ENCODE measurements at regions not wholly inside any gene's neighbourhood (a gene's known extent, or its start where the extent isn't known, plus 50 kb on each side); places are given as distances from the start of the nearest gene placed in this dataset.

DNA sequence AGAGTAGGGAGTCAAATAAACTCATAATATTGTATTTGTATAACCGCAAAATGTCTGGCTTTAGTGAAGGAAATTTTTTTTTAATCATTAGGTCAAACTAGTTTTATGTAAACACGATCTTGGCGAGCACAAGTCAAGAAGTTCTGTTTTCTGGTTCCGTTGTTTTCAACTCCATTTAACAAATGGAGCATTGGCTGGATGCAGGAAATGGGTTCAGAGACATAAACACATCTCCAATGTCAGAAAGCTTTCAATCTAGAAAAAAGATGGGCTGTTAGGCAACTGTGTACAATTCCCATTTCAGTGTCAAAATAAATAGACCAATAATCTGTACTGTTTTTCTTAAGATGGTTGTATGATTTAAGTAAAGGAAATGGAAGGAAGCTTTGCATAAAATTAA, 292.8 kb downstream of the TBL1XR1 start:
- Mint-ChIP-seq H3K4me3 (no peak overlapping the region), H3K36me3 (ENCODE audit: insufficient read depth in 1 of 3, low read depth in 3 of 3) (peaks cover 0 to 4% (median 0%) of the 10 kb centered on the region in 3 experiments; a peak in 1 of 7 replicates), H3K9me3 (no peaks in the 10 kb centered on the region; a peak in 2 of 5 replicates), H3K4me1 (peaks cover 11 to 12% of the 10 kb centered on the region in 2 experiments), H3K27ac (no peak overlapping the region), H3K27me3 (ENCODE audit: low read depth) (no peaks in the 10 kb centered on the region)
- no CpG with 5 or more reads among the region's 4 CpGs for WGBS (ENCODE audit: extremely low coverage, insufficient read length, low lambda C conversion rate)
- Histone ChIP-seq H3K27ac (ENCODE audit: insufficient read length, low read depth, low read length) (no peak overlapping the region), H3K4me1 (ENCODE audit: insufficient read depth, low read length) (no peaks in the 10 kb centered on the region), H3K9me3 (ENCODE audit: control insufficient read depth, low read depth, low read length) (no peaks in the 10 kb centered on the region), H2BK5ac (ENCODE audit: insufficient read length, low read length) (no peak overlapping the region), H3K23me2 (ENCODE audit: insufficient read length, low read depth, low read length, poor library complexity, severe bottlenecking) (no peaks in the 10 kb centered on the region), H2BK20ac (ENCODE audit: low read depth, low read length, poor library complexity, severe bottlenecking) (no peak overlapping the region), H2AFZ (ENCODE audit: low read length) (no peak overlapping the region), H2AK5ac (ENCODE audit: insufficient read length, low read length) (no peak overlapping the region), H3K18ac (ENCODE audit: insufficient read length, low read depth, low read length) (no peak overlapping the region), H3K9ac (ENCODE audit: extremely low read depth, insufficient read length, low read length) (no peak overlapping the region), H2BK12ac (ENCODE audit: insufficient read length, low read depth, low read length) (no peak overlapping the region), H3K79me1 (ENCODE audit: insufficient read depth, low read depth, low read length, poor library complexity, severe bottlenecking) (no peaks in the 10 kb centered on the region), H3K79me2 (ENCODE audit: insufficient read depth, low read length) (no peaks in the 10 kb centered on the region), H2BK120ac (ENCODE audit: low read depth, low read length, poor library complexity, severe bottlenecking) (no peak overlapping the region), H3K23ac (ENCODE audit: insufficient read length, low read depth, low read length) (no peak overlapping the region), H3K56ac (ENCODE audit: insufficient read length, low read depth, low read length) (no peak overlapping the region), H3K4me2 (ENCODE audit: insufficient read depth, insufficient read length, low read length) (no peak overlapping the region), H3K14ac (ENCODE audit: insufficient read depth, low read length) (no peak overlapping the region), H3K4ac (ENCODE audit: low read depth, low read length) (no peak overlapping the region), H4K20me1 (ENCODE audit: control insufficient read depth, insufficient read depth, insufficient read length) (no peaks in the 10 kb centered on the region), H4K8ac (replicated peaks; ENCODE audit: insufficient read length, low read depth, low read length) (no peak overlapping the region), H3K27me3 (ENCODE audit: insufficient read depth, low read length) (no peaks in the 10 kb centered on the region; the same call in 1 of the 2 replicates), H4K5ac (ENCODE audit: insufficient read length, low read depth, low read length) (no peak overlapping the region), H4K91ac (ENCODE audit: insufficient read length, low read depth, low read length) (no peak overlapping the region), H3T11ph (ENCODE audit: low read length) (no peak overlapping the region), H2BK15ac (ENCODE audit: low read depth, low read length) (no peak overlapping the region)
- TF ChIP-seq, protein P1, sequence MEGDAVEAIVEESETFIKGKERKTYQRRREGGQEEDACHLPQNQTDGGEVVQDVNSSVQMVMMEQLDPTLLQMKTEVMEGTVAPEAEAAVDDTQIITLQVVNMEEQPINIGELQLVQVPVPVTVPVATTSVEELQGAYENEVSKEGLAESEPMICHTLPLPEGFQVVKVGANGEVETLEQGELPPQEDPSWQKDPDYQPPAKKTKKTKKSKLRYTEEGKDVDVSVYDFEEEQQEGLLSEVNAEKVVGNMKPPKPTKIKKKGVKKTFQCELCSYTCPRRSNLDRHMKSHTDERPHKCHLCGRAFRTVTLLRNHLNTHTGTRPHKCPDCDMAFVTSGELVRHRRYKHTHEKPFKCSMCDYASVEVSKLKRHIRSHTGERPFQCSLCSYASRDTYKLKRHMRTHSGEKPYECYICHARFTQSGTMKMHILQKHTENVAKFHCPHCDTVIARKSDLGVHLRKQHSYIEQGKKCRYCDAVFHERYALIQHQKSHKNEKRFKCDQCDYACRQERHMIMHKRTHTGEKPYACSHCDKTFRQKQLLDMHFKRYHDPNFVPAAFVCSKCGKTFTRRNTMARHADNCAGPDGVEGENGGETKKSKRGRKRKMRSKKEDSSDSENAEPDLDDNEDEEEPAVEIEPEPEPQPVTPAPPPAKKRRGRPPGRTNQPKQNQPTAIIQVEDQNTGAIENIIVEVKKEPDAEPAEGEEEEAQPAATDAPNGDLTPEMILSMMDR (conservative IDR thresholded peaks at IDR 0.05), result no peak
- DNase-seq, result no peak

Measured in H9 (cell line).